ENCODE measurements at regions not wholly inside any gene's neighbourhood (a gene's known extent, or its start where the extent isn't known, plus 50 kb on each side); places are given as distances from the start of the nearest gene placed in this dataset.

GRCh38 chr3:21876782-21877181, 125.8 kb upstream of the ZNF385D start:
- TF ChIP-seq POLR2A (IDR thresholded peaks at IDR 0.05) (no peak), CTCF (IDR thresholded peaks at IDR 0.05) (no peak)
